GM23248 (cell line): ENCODE measurements at regions not wholly inside any gene's neighbourhood (a gene's known extent, or its start where the extent isn't known, plus 50 kb on each side); places are given as distances from the start of the nearest gene placed in this dataset.

Experiments
- EZH2 ChIP-seq: fragments of 200-600 bp; sonication (generic); IDR thresholded peaks from 2 replicates; pipeline ENCODE4 v1.6.1; 2018; ENCODE audit warnings: antibody characterized with exemption, mild to moderate bottlenecking; ENCODE audit not compliant: insufficient read depth, poor library complexity, severe bottlenecking
- EZH2phosphoT487 ChIP-seq: fragments of 200-600 bp; sonication (generic); IDR thresholded peaks from 2 replicates; pipeline ENCODE4 v1.6.1; 2018; ENCODE audit warnings: antibody characterized with exemption, moderate library complexity, mild to moderate bottlenecking, low read depth; ENCODE audit not compliant: insufficient read depth

DNA sequence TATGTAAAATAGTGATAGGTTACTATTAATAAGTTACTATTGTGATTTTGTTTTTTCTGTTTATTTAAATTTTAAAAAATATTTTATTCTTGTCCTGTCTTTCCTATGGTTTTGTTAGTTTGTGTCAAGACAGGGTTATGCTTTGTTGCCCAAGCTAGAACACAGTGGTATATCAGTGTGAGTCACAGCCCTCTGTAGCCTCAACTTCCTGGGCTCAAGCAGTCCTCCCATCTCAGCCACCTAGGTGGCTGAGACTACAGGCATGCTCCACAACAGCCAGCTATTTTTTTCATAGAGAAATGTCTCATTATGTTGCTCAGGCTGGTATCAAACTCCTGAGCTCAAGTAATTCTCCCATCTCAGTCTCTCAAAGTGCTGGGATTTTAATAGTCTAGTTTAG is 99.5 kb downstream of the ZNF675 start:
- TF ChIP-seq EZH2phosphoT487 (no peak), EZH2 (no peak)
